IPS-18a (cell line): ENCODE measurements at regions not wholly inside any gene's neighbourhood (a gene's known extent, or its start where the extent isn't known, plus 50 kb on each side); places are given as distances from the start of the nearest gene placed in this dataset.

Experiments
- H3K27ac ChIP-seq: one replicate; pipeline ENCODE4 v1.5.1; 2013; ENCODE audit warnings: low read length
- H3K27me3 ChIP-seq: one replicate; pipeline ENCODE4 v1.6.1; 2013; ENCODE audit warnings: mild to moderate bottlenecking, low read length; ENCODE audit not compliant: control insufficient read depth, insufficient read depth
- H3K36me3 ChIP-seq: one replicate; pipeline ENCODE4 v1.6.1; 2013; ENCODE audit warnings: low read depth, low read length; ENCODE audit not compliant: control insufficient read depth
- H3K4me1 ChIP-seq: one replicate; pipeline ENCODE4 v1.6.1; 2013; ENCODE audit warnings: low read depth, low read length; ENCODE audit not compliant: control insufficient read depth
- H3K4me3 ChIP-seq: one replicate; pipeline ENCODE4 v1.5.1; 2013; ENCODE audit warnings: low read length
- H3K9ac ChIP-seq: one replicate; pipeline ENCODE4 v1.6.1; 2013; ENCODE audit warnings: mild to moderate bottlenecking, low read length, moderate library complexity
- H3K9me3 ChIP-seq: one replicate; pipeline ENCODE4 v1.6.1; 2013; ENCODE audit warnings: low read depth, low read length; ENCODE audit not compliant: control insufficient read depth

GRCh38 chr2:118290411-118291250 lies 202.4 kb downstream of the INSIG2 start:
- no peaks in the 10 kb centered on the region for H3K27me3 ChIP-seq
- H3K27ac ChIP-seq, result no peak overlapping the region
- no peaks in the 10 kb centered on the region for H3K36me3 ChIP-seq
- no peak overlapping the region for H3K4me3 ChIP-seq
- no peaks in the 10 kb centered on the region for H3K4me1 ChIP-seq
- no peak overlapping the region for H3K9ac ChIP-seq
- H3K9me3 ChIP-seq, result no peaks in the 10 kb centered on the region

- Histone ChIP-seq H3K4me3 (no peak overlapping the region), H3K4me1 (peaks cover 8% of the 10 kb centered on the region), H3K27me3 (no peaks in the 10 kb centered on the region), H3K9me3 (no peaks in the 10 kb centered on the region), H3K27ac (no peak overlapping the region), H3K36me3 (no peaks in the 10 kb centered on the region), H3K9ac (no peak overlapping the region)
These were observed 190.7 kb downstream of the INSIG2 start for GRCh38 chr2:118279005-118279404.

DNA sequence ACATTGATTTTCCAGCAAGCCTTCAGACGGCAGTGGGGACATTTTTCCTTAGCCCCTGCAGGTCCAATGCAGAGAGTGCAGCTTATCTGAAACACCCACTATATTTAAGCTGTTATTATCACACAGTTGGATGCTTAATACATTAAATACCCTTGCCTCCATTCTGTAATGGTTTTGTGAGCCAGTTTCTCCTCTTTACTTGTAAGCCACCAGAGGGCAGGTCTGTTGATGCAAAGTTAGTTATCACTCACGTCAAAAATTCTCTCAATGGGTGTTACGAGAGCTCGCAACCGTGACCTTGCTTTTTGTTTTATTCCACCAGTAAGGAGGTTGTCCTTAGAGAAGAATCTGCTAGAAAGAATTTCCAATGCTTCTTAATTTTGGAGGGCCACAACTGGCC lies 189.8 kb downstream of the INSIG2 start:
- Histone ChIP-seq H3K36me3 (no peaks in the 10 kb centered on the region), H3K4me1 (peaks cover 8% of the 10 kb centered on the region), H3K9me3 (no peaks in the 10 kb centered on the region), H3K27me3 (no peaks in the 10 kb centered on the region), H3K27ac (no peak overlapping the region), H3K9ac (no peak overlapping the region), H3K4me3 (no peak overlapping the region)

GRCh38 chr2:118274841-118275510 lies 186.7 kb downstream of the INSIG2 start:
- H3K36me3 ChIP-seq, result no peaks in the 10 kb centered on the region
- H3K9me3 ChIP-seq, result no peaks in the 10 kb centered on the region
- H3K4me1 ChIP-seq, result no peaks in the 10 kb centered on the region
- no peak overlapping the region for H3K4me3 ChIP-seq
- no peak overlapping the region for H3K9ac ChIP-seq
- no peak overlapping the region for H3K27ac ChIP-seq
- no peaks in the 10 kb centered on the region for H3K27me3 ChIP-seq

DNA sequence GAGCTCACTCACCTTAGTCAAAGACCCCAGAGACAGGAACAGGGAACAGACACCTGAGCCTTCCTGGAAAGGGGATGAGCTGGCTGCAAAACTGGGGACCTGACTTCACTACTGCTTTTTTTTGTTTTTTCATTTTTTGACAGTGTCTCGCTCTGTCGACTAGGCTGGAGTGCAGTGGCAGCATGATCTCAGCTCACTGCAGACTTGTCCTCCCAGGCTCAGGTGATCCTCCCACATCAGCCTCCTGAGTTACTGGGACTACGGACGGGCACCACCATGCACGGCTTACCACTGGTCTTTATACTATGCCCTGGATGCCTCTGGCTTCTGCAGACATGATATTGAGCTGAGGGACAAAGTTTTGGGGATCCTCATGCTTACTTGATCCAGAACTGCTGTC lies 184.1 kb downstream of the INSIG2 start:
- Histone ChIP-seq H3K9ac (no peak overlapping the region), H3K9me3 (no peaks in the 10 kb centered on the region), H3K4me1 (no peaks in the 10 kb centered on the region), H3K27ac (no peak overlapping the region), H3K27me3 (no peaks in the 10 kb centered on the region), H3K4me3 (no peak overlapping the region), H3K36me3 (no peaks in the 10 kb centered on the region)

- Histone ChIP-seq H3K27ac (no peak overlapping the region), H3K27me3 (no peaks in the 10 kb centered on the region), H3K9ac (no peak overlapping the region), H3K4me3 (no peak overlapping the region), H3K36me3 (no peaks in the 10 kb centered on the region), H3K4me1 (no peaks in the 10 kb centered on the region), H3K9me3 (no peaks in the 10 kb centered on the region)
These were observed 181.3 kb downstream of the INSIG2 start for GRCh38 chr2:118269408-118270051.

DNA sequence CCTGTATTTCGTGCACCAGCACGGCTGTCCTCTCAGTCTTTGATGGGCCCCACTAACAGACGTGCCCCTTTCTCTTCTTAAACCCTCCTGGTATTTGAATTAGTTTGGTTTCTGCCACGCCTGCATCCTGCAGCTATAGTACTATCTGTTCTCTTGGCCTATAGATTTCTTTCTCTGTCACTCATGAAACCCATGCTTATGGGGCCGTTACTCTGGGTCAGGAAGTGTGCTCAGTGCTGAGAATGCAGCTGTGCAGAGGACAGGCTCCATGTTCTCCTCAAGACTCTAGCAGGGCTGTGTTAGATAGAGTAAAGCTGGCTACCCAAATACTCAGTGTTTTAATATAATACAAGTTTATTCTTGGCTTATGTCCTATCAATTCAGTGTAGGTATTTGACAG lies 180.0 kb downstream of the INSIG2 start:
- Histone ChIP-seq H3K4me3 (no peak overlapping the region), H3K4me1 (no peaks in the 10 kb centered on the region), H3K27ac (no peak overlapping the region), H3K9me3 (no peaks in the 10 kb centered on the region), H3K36me3 (no peaks in the 10 kb centered on the region), H3K27me3 (no peaks in the 10 kb centered on the region), H3K9ac (no peak overlapping the region)

DNA sequence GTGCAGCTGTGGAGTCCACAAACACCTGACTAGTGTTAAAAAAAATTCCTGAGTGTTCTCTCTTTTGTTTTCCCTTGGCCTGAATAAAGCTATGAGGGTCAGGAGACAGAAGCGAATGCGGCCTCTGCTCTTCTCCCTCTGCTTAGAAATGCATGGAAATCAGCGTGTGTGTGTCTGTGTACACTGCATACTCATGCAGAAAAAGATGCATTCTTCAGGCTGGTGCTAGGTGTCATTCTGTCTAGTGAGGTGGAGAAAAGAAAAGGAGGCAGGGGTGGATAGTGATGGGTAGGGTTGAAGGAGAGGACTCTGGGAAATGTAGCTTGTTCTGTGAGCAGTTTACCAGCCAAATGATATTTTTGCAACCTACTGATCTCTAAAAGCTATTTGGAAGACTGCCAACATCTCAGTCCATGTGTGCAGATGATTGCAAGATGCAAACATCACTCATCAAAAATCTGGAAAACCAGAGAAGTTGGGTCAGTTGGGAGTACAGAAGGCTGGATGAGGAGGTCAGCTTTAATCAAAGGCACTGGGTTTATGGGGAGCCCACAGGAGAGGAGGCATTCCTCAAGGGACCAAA lies 177.7 kb downstream of the INSIG2 start:
- H3K27me3 ChIP-seq, result no peaks in the 10 kb centered on the region
- H3K9ac ChIP-seq, result no peak overlapping the region
- H3K9me3 ChIP-seq, result no peaks in the 10 kb centered on the region
- H3K4me3 ChIP-seq, result no peak overlapping the region
- H3K36me3 ChIP-seq, result no peaks in the 10 kb centered on the region
- no peaks in the 10 kb centered on the region for H3K4me1 ChIP-seq
- no peak overlapping the region for H3K27ac ChIP-seq

DNA sequence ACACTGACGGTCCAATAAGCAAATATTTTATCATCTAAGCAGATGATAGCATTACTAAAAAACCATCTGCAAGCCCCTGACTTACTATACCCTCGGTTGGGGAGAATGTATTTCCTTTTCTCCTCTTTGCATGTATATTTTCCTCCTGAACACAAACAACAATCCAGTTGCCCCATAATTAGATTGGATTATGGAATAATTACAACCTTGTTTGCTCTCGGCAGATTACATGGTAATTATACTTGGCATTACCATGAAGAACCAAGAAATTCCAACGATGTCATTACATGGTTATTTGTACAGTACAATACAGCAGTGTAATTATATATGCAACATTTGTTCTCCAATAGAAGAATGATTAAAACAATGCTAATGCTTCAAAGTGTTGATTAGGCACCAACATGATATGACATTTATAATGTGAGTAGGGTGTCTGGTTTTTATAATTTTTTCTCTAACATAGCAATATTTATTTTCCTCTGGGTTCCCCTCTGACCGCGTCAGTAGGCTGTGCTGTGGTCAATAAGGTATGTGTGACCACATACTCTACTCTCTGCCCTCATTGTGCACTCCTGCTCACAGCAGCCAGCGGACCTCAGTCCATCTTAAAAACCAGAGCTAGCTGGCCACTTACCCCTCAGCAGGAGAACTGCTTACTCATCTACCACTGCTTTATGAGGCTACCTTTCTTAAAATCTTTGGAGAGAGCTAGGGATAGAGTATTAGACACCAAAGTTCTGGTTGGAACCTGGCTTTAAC lies 176.1 kb downstream of the INSIG2 start:
- Histone ChIP-seq H3K9me3 (no peaks in the 10 kb centered on the region), H3K27ac (no peak overlapping the region), H3K27me3 (no peaks in the 10 kb centered on the region), H3K36me3 (no peaks in the 10 kb centered on the region), H3K4me1 (no peaks in the 10 kb centered on the region), H3K4me3 (no peak overlapping the region), H3K9ac (no peak overlapping the region)

GRCh38 chr2:118257696-118258095 lies 169.4 kb downstream of the INSIG2 start:
- H3K4me3 ChIP-seq, result no peak overlapping the region
- no peak overlapping the region for H3K27ac ChIP-seq
- no peaks in the 10 kb centered on the region for H3K36me3 ChIP-seq
- H3K27me3 ChIP-seq, result no peaks in the 10 kb centered on the region
- peaks cover 23% of the 10 kb centered on the region for H3K4me1 ChIP-seq
- no peaks in the 10 kb centered on the region for H3K9me3 ChIP-seq
- no peak overlapping the region for H3K9ac ChIP-seq

GRCh38 chr2:118255771-118256372 lies 167.6 kb downstream of the INSIG2 start:
- Histone ChIP-seq H3K36me3 (no peaks in the 10 kb centered on the region), H3K27ac (no peak overlapping the region), H3K27me3 (no peaks in the 10 kb centered on the region), H3K4me1 (peaks cover 23% of the 10 kb centered on the region), H3K9ac (no peak overlapping the region), H3K9me3 (no peaks in the 10 kb centered on the region), H3K4me3 (no peak overlapping the region)
